GM19043 (cell line): ENCODE measurements at regions not wholly inside any gene's neighbourhood (a gene's known extent, or its start where the extent isn't known, plus 50 kb on each side); places are given as distances from the start of the nearest gene placed in this dataset.

Source experiments
- ATAC-seq: cut with Tn5 transposase; IDR thresholded peaks from one replicate; pipeline ENCODE4 v1.9.1; 2021; ENCODE audit warnings: low read depth; ENCODE audit not compliant: unreplicated experiment

DNA sequence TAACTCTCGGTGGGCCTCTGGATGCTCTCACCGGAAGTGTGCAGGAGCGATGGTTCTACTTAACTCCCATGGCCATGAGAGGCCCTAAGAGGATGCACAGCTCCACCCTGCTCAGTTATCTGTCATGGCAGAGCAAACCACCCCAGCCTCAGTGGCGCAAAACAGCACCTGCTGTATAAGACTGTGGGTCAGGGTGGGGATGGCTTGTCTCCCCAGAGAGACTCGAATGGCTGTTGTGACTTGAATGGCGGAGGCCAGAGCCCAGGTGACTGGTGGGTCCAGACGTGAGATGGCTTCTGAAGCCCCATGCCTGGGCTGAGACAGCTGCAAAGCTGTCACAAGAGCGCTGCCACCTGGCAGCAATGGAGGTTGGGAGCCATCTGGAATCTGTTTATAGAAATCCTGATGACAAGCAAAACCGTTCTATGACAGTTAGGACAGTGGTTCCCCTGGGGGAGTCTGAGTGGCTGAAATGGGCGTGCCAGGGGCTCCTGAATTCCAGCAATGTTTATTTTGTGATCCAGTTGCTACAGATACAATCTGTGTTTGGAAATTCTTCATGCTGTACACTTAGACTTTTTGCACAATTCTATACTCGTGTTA is 490.5 kb downstream of the TCERG1L start:
- no peak for ATAC-seq

DNA sequence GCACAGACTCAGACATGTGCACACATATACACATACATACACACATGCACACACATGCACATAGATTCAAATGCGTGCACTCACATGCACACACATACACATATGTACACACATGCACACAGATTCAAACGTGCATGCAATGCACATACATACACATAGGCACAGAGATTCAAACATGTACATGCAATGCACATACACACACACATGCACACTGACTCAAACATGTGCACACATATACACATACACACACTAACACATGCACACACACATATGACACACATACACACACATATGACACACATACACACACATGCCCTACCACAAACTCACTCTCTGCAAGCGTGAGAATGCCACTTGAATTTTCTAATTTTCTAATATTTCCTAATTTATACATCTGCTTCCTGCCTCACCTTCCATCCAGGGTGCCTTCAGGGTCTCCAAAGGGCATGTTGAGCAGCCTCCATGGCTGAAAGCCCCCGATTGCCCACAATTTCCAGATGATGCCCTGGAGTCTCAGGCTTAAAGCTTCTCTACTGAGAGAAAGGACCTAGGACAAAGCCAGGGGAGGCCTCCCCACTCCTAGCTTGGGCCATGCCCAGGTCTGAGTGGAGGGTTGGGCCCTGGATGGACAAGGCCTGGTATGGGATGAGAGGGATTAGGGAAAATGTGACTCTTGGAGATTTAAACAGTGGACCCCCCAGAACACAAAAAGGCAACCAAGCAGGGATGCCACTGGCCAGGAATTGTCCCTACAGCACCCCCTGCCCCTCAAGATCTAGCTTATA is 487.1 kb downstream of the TCERG1L start:
- ATAC-seq = no peak

DNA sequence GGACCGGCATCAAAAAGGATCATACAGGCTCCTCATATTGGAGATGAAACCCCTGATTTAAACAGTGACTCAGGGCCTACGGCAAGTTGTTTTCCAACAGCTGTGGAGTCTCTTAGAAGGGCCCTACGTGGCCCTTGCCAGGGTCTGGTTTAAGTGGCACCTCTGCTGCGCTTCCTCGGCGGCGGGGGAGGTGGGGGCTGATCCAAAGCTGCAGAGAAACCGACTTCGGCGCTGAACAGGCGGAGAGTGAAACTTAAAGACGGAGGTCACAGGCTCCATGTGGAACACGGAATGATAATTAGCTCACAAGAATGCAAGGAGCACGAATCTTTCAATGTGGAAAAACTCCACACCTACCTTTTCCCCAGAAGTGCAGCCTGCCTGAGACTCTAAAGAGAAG is 477.9 kb downstream of the TCERG1L start:
- no peak for ATAC-seq

DNA sequence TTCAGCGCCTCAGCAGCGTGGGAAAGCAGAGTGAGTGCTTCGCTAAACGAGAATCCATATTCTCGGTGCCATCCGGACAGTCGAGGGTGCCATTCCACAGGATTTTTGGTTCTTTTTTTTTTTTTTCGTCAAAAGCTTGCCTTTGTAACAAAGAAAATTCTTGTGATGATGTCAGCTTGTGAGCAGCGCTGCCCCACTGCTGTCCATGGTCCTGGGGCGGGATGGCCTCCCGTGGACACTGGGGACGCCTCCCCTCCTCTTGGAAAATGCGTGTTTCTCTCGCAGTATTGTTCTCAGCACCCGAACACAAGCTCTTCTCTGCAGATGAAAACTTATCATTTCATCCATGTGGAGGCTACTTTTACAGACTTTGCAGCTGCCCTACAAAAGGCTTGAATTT is 477.4 kb downstream of the TCERG1L start:
- no peak for ATAC-seq

DNA sequence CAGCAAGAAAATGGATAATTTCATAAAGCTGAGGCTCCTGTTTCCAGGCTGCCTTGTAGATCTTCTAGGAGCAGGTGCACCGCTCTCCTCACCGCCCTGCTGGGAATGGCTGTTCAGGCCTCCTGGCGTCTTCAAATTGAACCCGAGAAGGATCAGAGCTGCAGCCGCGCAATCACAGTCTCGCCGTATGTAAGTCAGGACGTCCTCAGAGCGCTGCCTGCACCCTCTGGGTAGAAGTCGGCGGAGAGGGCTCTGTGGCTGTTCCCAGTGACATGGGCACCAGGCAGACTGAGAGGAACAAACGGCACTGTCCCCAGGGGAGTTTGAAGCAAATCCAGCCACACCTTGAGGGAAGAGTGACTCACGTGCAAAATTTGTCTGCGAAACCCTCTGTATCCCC is 476.9 kb downstream of the TCERG1L start:
- ATAC-seq = no peak

DNA sequence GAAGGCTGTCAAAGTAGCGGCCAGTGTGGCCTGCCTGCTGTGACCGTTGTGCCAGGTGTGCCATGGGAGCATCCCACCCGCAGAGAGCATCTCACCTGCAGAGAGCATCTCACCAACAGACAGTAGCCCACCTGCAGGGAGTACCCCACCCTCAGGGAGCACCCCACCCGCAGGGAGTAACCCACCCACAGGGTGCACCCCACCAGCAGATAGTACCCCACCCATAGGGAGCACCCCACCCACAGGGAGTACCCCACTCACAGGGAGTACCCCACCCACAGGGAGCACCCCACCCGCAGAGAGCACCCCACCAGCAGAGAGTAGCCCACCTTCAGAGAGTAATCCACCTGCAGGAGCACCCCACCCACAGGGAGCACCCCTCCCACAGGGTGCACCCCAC is 476.5 kb downstream of the TCERG1L start:
- no peak for ATAC-seq

DNA sequence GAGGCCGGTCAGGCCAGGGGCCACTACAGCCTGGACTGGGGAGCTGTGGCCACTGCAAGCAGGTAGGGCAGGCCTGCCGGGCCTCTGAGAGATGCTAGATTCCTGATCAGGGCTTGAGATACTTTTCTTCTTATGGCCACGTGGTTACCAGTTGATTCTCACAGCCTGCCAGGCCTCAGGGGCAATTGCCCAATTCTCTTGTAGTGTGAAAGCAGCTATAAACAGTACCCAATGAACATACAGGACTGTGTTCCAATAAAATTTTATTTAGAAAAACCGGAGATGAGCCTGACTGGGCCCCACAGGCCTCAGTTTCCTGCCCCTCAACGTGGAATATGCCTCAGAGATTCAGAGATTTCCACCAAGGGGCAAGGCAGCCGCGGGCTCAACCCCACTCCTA is 475.2 kb downstream of the TCERG1L start:
- ATAC-seq = no peak

DNA sequence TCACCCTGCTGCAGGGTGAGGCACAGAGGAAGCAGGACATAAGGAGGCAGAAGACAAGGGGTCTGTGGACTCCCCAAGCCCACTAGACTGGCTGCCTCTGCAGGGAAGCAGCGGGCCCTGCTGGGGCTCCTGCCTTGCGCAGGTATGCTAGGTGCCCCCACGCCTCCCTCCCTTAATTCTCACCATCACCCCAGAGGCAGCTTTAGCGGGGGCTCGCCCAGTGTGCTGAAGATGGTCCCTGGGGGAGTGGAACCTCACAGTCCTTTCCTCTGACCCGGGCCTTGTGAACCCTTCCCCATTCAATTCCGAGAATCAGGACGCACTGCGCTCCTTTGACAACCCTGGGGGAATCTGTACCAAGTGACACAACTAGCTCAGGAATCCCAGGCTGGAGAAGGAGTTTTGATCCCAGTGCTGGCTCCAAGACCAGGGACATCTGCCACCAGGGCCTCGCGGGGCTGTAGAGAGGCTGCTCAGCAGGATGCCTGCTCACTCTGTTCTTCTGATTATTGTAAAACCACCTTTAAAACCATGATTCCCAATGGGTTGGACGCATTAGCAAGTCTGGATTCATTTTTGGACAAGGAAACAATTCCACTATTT is 468.4 kb downstream of the TCERG1L start:
- no peak for ATAC-seq

DNA sequence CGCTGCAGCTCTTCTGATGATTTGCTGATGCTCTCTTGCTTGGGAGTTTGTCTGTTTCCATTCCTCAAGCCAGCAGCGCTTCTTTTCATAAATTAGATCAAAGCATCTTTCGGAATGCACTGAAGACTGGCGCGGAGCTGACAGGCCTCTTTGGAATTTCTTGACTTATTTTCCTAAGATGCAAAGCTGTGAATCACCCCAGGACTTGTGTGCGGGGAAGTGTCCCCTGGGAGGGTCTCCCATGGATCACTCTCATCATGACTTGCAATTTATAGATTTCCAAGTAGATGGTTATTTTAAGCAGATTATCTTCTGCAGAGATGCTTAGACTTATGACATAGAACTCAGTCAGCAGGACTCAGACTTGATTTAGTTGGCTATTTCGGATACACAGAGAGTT is 467.2 kb downstream of the TCERG1L start:
- no peak for ATAC-seq

DNA sequence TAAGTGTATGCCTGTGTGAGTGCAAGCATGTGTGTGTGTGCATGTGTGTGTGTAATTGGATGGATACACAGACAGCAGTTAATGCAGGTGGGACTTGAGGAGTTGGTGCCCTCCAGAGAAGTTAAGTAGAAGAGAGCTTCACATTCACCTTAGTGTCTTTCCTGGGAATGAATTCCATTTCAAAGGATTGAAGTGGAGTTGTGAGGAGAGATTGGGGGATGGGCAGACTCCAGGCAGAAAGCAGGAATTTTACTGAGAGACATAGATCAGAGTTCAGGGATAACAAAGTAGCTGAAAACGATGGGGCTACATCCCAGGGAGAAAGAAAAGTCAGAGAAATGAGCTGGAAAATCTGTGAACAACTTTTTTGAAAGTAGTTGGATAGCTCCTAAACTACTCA is 464.4 kb downstream of the TCERG1L start:
- ATAC-seq = no peak

DNA sequence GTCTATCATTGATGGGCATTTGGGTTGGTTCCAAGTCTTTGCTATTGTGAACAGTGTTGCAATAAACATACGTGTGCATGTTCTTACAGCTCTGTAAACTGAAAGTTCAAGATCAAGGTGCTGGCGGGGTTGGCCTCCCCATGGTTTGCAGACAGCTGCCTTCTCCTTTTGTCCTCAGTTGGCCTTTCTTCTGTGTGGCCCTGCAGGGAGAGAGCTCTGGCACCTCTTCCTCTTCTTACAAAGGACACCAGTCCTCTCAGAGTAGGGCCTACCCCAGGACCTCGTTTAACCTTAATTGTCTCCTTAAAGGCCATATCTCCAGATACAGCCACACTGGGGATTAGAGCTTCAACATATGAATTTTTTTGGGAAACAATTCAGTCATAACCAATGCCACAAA is 462.7 kb downstream of the TCERG1L start:
- no peak for ATAC-seq

DNA sequence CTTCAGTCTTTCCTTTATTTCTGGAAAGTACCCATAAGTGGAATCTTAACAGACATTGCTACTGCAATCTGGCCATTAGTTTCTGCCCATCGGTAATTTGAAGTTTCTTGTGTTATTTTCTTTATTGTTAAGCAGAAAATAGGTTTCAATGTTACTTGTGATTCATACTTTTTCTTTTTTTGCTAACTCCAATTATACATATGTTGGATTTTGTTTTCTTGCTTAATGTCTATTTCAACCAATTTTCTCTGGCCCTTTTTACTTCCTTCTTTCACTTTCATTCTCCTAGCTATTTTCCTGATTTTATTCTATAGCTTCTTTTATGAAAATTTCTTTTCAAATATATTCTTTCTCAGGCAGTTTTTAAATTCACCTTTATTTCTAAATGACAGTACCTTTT is 457.4 kb downstream of the TCERG1L start:
- ATAC-seq = no peak

DNA sequence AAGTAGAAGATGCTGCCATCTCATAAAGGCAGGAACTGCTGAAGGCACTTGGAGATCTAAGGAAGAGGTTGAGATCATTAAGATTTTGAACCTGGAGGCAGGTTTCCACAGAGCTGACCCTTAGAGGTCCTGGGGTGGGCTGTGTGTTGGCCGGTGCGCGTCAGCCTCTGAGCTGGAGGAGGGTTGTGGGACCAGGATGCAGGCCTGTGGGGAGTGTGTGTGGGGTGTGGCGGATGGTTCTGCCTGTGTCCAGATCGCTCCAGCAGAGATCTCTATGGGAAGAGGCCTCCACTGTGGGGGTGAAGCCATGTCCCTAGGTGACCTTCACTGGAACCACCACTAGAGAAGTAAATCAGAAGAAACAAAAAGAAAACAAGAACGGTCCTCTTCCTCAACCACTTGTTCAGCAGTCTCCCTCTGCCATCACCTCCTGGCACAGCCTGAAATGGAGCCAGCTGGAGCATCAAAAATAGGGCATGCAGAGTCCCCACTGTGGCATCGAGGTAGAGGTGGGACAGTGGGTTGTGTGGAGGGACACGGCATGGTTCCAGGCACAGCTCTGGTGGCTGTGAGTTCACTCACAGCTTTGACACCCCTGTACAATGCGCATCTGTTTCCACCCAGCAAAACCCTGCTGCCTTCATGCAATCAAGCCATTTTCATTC is 453.8 kb downstream of the TCERG1L start:
- ATAC-seq = no peak

DNA sequence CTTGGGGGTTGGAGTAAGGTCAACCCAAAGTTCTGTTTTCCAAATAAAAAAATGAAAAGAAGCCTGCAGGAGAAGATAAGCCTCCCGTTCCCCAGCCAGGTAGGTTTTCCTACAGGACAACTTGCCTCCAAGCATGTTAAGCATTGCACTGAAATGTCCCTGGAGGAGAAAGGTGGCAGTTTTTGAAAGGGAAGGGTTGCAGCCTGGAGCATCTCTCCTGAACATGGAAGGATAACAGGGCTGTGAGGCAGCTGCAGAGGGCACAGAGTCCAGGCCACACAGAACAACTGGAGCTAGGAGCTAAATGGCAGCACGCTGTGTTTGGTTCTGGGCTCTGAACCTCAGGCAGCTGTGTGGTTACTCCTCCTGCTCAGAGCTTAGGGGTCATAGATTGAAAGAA is 452.9 kb downstream of the TCERG1L start:
- no peak for ATAC-seq

DNA sequence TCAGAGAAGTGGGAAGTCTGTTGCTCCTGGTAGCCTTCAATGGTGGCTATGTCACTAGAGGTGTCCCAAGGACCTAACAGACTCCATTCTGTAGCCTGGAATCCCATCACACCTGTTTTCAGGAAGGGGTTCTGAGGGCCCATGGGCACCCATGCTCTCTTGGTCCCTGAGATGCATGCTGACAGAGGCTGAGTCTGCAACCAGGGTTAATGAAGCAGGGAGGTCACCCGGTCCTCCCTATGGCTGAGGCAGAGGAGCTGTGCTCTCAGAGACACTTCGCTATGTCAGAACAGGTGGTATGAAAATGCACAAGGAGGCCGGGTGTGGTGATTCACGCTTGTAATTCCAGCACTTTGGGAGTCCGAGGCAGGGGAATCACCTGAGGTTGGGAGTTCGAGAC is 452.1 kb downstream of the TCERG1L start:
- ATAC-seq = no peak

DNA sequence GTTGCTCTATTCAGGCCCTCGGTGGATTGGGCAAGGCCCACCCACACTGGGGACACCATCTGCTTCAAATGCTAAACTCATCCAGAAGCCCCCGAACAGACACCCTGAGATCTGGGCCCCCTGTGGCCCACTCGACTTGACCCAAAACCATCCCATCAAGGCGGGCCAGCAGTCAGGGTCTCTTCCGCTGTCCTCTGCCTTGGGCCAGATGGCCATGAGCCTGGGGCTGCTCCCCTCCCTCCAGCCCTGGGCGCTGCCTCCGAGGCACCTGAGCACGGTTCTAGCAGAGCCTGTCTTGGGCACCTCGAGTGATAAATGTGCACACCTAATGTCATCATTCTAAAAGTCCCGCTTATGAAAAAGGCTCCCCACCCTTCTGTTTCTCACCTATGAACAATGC is 449.4 kb downstream of the TCERG1L start:
- no peak for ATAC-seq

DNA sequence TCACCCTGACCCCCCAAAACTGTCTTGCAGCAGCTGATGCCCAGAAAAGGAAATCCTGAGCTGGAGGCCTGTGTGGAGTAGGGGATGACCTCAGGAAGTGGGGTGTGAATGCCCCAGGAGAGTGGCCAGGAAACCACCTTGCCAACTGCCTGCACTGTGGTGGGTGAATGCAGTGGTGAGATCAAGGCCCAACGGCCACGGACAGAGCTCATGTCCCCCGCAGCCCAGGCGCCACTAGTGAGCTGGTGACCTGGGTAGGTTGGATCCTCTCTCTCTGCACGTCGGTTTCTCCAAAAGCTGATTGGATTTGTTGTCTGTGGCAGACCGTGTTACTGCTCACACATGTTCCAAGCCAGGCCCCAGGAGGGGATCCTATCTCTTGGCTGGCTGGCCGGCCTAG is 448.9 kb downstream of the TCERG1L start:
- ATAC-seq = no peak

DNA sequence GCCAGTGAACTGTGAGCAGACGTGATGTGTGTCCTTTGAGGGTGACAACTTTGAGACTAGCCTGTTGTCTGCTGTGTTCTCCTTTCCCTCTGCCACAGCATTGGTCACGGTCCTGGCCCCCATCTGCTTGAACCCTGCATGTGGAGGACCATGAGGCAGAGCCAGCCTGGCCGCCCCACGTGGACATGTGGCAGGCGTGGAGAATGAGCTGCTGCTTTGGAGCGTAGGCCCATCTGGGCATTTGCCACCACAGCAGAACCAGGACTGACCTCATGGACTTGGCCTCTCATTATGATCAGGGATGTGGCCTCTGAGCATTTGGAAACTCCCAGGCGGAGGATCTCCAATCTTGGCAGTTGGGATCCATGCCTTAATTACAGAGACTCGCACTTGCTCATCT is 448.5 kb downstream of the TCERG1L start:
- ATAC-seq = no peak

DNA sequence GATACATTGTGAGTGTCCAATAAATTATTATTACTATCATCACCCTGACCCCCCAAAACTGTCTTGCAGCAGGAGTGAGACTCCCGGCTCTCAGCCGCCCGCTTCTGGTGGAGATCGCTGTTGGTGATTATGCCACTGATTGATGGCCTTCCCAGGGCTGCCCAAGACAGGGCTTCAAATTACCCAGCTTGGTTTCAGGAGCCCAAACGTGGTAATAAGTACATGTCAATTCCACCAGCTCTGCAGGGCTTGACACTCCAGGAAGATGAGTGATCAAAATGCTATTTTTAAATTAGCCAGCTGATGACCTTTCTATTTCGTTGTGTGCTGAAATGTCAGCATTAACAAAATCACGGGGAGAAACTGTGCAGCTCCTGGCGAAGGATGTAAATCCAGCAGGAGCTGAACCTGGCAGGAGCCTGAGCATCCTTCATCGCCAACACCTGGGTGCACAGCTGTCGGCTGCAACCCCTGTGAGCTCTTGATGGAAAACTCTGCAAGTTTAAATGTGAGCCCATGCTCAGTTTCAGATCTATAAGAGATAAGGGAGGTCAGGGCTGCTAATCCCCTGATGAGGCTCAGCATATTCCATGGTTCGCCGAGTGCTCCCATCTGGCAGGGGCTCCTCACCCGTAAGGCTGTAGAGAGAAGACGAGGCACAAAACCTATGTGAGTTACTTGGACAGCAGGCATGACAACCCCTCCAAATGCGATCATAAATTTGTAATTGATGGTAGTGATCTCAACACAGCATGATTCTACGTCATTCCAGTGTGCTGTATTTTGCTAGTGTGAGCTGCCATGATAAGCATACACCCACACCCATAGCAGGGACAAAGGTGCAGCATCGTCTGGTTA is 446.3 kb downstream of the TCERG1L start:
- no peak for ATAC-seq

DNA sequence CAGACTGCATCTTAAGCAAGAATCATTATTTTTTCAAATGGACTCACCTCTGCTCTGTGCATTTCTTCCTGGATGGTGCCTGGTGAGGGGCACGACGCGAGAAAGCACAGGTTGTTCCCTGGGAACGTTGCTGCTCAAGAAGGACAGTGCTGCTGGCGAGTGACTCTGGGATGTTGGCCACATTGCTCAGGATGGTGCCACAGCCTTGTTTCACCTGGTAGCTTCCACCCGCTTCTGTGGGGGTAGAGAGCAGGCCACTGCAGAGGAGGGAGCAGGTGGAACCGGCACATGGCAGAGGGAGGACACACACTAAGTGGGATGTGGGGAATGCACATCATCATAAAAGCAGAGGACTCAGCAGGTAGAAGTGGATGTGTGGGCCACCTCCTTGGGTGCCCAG is 444.7 kb downstream of the TCERG1L start:
- no peak for ATAC-seq
